ELF-1 (cell line): ENCODE measurements at regions not wholly inside any gene's neighbourhood (a gene's known extent, or its start where the extent isn't known, plus 50 kb on each side); places are given as distances from the start of the nearest gene placed in this dataset.

Source experiments
- DNase-seq: peaks from one replicate; pipeline ENCODE4 v3.0.0-alpha.2; 2016; ENCODE audit warnings: low read depth, low spot score

- DNase-seq, result no peak
Measured at GRCh38 chr1:60134716-60135115, 61.1 kb upstream of the C1orf87 start.

DNA sequence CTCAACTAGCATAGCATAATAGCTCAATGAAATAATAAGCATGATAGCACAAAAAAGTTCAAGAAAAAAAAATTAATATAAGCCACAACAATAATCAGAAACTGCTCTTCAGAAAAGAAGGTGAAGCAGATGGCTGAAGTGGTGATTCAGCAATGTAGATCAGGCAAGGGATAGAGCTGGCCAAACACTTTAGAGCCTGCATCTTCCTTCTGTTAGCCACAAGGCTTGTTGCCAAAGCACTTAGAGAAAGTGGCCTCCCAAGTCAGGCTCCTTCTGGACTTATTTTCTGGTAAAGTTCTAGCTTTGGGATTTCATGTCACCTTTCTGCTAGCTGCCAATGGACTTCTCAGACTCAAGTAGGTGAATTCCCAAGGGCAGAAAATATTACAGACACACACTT lies 60.3 kb upstream of the C1orf87 start:
- DNase-seq, result no peak

DNA sequence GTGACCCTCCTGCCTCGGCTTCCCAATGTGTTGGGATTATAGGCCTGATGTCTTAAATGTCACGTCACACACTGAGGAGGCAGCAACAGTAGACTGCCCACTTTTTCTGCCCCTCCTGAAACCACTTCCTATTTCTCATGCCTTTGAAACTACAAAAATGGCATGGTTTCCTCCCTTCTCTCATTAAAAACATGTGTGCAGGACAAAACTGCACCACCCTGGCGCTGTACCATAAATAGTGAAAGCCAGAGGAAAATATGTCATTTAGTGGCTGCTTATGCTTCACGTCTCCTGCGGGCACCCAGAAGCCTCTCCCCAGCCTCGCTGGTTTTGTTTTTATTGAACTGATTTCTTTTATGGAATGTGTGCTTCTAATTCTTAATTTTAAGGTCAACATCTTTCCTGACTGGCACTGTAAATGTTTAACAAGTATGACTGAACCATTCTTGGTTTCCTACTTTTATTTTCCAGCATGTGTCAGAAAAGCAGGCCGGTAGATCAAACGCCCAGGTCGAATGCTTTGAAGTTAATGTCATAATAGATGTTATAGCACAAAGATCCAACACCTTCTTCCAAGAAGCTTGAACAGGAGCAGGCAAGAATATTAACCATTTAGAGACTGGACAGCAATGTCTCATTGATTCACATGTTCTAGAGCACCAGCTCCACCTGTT lies 59.6 kb upstream of the C1orf87 start:
- no peak for DNase-seq

- DNase-seq, result no peak
Measured at GRCh38 chr1:60132108-60132507, 58.5 kb upstream of the C1orf87 start.

DNA sequence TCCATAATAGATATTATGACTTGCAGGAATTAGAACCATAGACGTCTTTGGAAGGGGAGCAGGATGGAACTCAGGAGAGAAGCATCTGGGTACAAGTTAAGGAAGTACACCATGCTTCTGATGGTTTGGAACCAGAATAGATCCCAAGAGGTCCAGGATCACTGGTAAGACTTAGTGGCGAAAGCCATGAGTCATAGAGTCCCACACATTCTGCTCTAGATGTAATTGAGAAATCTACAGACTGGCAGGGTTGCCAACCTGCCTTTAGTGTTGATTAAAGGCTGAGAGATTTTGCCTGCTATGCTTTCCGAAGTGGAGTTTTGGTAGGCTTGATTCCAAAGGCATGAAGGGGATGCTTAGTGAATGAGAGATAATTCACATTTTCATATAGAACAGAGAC lies 57.1 kb upstream of the C1orf87 start:
- DNase-seq, result no peak

DNA sequence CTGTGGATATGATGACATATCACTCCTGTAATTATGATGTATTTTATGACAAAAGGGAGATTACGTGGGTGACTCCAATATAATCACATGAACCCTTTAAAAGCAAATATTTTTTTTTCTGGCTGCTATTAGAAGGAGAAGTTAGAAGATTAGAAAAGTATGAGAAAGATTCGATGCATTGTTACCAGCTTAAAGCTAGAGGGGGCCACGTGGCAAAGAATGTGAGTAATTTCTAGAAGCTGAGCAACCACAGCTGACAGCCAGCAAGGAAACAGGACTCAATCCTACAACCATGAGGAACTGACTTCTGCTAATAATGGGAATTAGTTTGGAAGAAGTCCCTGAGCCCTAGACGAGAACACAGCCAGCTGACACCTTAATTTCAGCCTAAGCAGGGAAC lies 56.3 kb upstream of the C1orf87 start:
- no peak for DNase-seq

DNA sequence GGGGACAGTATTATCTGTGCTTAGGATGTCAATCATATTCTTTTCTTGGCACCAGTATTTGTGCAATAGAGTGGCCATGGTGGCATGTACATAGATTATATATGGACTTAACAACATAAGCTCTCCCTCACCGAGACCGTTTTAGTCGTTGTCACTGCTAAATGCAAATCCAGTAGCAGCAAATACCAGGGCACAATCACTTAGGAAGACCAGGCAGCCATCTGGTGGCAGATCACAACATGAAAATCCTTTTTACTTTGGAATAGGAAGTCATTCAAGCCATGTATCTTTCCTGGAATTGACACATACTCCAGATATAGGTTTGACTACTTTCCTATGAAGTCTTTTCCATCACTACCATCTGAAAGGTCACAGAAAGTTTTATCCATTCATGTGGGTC lies 53.2 kb upstream of the C1orf87 start:
- DNase-seq, result peak; percentile 2
